ENCODE measurements at regions not wholly inside any gene's neighbourhood (a gene's known extent, or its start where the extent isn't known, plus 50 kb on each side); places are given as distances from the start of the nearest gene placed in this dataset.

GRCh38 chr3:33929813-33930212 lies 131.4 kb downstream of the PDCD6IP start:
- Mint-ChIP-seq H3K27me3 (ENCODE audit: unreplicated experiment) (peaks cover 60% of the 10 kb centered on the region), H3K4me1 (ENCODE audit: low read depth, unreplicated experiment) (no peaks in the 10 kb centered on the region), H3K36me3 (ENCODE audit: insufficient read depth, unreplicated experiment) (no peaks in the 10 kb centered on the region), H3K27ac (ENCODE audit: unreplicated experiment) (no peak overlapping the region), H3K9me3 (ENCODE audit: low read depth, unreplicated experiment) (no peaks in the 10 kb centered on the region), H3K4me3 (ENCODE audit: low read depth, unreplicated experiment) (no peak overlapping the region)
- CTCF ChIA-PET: no interaction called here
- no TSS peak for BruUV-seq (replicated peaks)
- intact Hi-C loops (cut with micrococcal nuclease; ENCODE audit: unreplicated experiment): no loop called here
- TF ChIP-seq CTCF (IDR thresholded peaks at IDR 0.05; ENCODE audit: unreplicated experiment): no peak
- DNase-seq: no peak

DNA sequence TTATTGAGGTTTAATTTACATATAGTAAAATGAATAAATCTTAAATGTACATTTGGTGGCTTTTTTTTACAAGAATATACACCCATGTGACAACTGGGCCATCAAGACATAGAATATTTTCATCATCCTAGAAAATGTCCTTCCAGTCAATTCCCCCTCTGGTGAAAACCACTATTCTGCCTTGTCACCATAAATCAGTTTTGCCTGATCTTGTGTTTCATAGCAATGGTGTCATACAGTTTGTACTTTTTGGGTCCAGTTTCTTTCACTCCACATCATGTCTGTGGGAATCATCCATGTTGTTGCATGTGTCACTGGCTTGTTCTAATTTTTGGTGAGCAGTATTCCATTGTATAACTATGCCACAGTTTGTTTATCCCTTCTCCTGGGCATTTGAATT lies 133.1 kb downstream of the PDCD6IP start:
- TF ChIP-seq CTCF (IDR thresholded peaks at IDR 0.05; ENCODE audit: unreplicated experiment): no peak
- Mint-ChIP-seq H3K9me3 (ENCODE audit: low read depth, unreplicated experiment) (no peaks in the 10 kb centered on the region), H3K36me3 (ENCODE audit: insufficient read depth, unreplicated experiment) (no peaks in the 10 kb centered on the region), H3K4me1 (ENCODE audit: low read depth, unreplicated experiment) (no peaks in the 10 kb centered on the region), H3K27me3 (ENCODE audit: unreplicated experiment) (peaks cover 60% of the 10 kb centered on the region), H3K27ac (ENCODE audit: unreplicated experiment) (no peak overlapping the region), H3K4me3 (ENCODE audit: low read depth, unreplicated experiment) (no peak overlapping the region)
- CTCF ChIA-PET: no interaction called here
- intact Hi-C loops (cut with micrococcal nuclease; ENCODE audit: unreplicated experiment): no loop called here
- no peak for DNase-seq
- no TSS peak for BruUV-seq (replicated peaks)

DNA sequence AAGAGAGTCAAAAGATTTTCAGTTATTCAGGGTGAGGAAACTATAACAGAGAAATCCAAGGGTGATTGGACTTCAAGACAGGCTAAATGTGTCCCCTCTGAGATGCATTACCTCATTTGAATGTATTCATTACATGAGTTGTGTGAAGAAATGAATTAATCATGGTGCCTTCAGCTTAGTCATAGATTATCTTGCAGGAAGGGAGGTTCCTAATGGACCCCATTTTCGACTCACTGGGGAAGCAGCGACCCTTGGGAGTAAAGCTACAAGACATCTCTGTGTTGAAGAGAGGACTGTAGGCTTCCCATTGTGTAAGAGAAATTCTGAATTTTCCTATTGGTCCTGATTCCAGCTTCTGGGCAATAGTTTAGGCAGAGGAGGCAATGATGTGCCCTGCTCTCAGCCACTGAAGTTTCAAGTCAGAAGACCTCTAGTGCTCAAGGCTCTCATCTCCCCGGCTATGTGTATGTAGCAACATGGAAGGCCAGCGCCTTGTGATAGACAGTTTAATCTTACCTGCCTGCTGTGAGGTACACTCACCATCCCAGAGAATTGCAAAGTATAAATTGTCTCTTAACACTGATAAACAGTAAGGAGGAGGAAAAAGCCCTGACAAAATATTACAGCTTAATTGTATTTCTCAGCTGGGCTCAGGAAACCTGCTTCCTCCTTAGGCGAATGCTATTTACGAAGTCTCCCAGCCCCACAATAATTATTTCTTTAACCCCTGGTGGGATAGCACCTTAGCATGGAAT lies 133.8 kb downstream of the PDCD6IP start:
- Mint-ChIP-seq H3K27me3 (ENCODE audit: unreplicated experiment) (peaks cover 59% of the 10 kb centered on the region), H3K27ac (ENCODE audit: unreplicated experiment) (no peak overlapping the region), H3K36me3 (ENCODE audit: insufficient read depth, unreplicated experiment) (no peaks in the 10 kb centered on the region), H3K9me3 (ENCODE audit: low read depth, unreplicated experiment) (no peaks in the 10 kb centered on the region), H3K4me3 (ENCODE audit: low read depth, unreplicated experiment) (no peak overlapping the region), H3K4me1 (ENCODE audit: low read depth, unreplicated experiment) (no peaks in the 10 kb centered on the region)
- intact Hi-C loops (cut with micrococcal nuclease; ENCODE audit: unreplicated experiment): no loop called here
- BruUV-seq (replicated peaks): no TSS peak
- no peak for DNase-seq
- no peak for TF ChIP-seq CTCF (IDR thresholded peaks at IDR 0.05; ENCODE audit: unreplicated experiment)
- CTCF ChIA-PET: no interaction called here

DNA sequence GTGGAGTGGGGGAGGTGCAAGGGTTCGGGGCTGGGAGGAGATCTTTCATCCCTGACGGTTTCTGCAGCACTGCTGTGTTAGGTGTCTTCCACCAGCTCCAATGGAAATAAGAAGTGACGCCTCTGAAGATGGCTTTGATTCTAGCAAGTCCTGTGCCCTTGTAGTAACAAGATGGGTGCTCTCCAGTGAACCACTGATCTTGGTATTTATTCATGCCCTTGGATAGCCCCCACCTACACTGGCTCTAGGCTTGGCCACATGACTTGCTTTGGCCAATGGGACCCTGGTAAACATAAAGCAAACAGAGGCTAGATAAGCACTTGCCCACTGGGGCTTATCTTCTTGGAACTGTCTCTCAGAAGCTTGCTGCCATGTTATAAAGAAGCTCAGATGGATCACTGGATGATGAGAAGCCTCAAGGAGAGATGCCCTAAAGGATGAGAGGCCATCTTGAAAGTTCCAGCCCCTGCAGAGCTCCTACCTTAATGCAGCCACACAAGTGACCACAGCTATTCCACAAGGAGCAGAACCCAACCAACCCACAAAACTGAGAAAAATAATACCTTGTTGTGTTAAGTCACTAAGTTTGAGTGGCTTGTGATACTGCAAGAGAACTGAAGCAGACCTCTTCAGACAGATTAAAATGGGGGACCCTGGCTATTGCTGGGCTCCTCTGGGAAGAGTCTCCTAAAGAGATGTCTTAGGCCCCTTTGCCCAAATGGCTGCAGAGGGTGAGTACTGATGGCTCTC lies 137.9 kb downstream of the PDCD6IP start:
- CTCF ChIA-PET: no interaction called here
- no peak overlapping the region for H3K27ac Mint-ChIP-seq (ENCODE audit: unreplicated experiment)
- H3K4me3 Mint-ChIP-seq (ENCODE audit: low read depth, unreplicated experiment): no peak overlapping the region
- H3K9me3 Mint-ChIP-seq (ENCODE audit: low read depth, unreplicated experiment): no peaks in the 10 kb centered on the region
- no TSS peak for BruUV-seq (replicated peaks)
- no peak for DNase-seq
- H3K27me3 Mint-ChIP-seq (ENCODE audit: unreplicated experiment): peaks cover 41% of the 10 kb centered on the region
- TF ChIP-seq CTCF (IDR thresholded peaks at IDR 0.05; ENCODE audit: unreplicated experiment): no peak
- H3K4me1 Mint-ChIP-seq (ENCODE audit: low read depth, unreplicated experiment): no peaks in the 10 kb centered on the region
- H3K36me3 Mint-ChIP-seq (ENCODE audit: insufficient read depth, unreplicated experiment): no peaks in the 10 kb centered on the region
- intact Hi-C loops (cut with micrococcal nuclease; ENCODE audit: unreplicated experiment): no loop called here

Measured in Calu3 (cell line).